ENCODE measurements at regions not wholly inside any gene's neighbourhood (a gene's known extent, or its start where the extent isn't known, plus 50 kb on each side); places are given as distances from the start of the nearest gene placed in this dataset.

- no peak for DNase-seq
These were observed 1465.0 kb downstream of the TBC1D22A start for GRCh38 chr22:48227341-48228018.

GRCh38 chr22:48226026-48227013 is 1463.9 kb downstream of the TBC1D22A start:
- DNase-seq: no peak

DNA sequence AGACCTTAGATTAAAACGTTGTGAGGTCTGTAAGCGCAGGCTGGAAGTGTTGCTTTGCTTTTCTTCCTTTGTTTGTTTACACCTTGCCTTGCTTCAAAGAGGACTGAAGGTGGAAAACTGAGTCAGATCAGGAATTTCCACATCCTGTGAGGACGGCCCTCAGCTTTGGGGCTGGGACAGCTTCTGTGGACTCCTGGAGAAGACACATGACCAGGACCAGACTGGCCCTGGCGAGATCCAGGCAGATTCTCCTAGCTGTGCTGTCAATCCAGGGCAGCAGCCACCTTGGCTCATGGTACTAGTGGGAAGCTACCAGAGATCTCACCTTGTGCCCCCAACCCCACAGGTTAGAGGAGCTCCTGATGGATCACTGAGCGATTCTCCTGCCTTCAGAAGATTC is 1461.9 kb downstream of the TBC1D22A start:
- no peak for DNase-seq

- no peak for DNase-seq
These were observed 1461.2 kb downstream of the TBC1D22A start for GRCh38 chr22:48223488-48224190.

GRCh38 chr22:48222742-48223487 is 1460.5 kb downstream of the TBC1D22A start:
- no peak for DNase-seq

- DNase-seq: no peak
These were observed 1456.5 kb downstream of the TBC1D22A start for GRCh38 chr22:48218889-48219420.

- DNase-seq: no peak
These were observed 1455.1 kb downstream of the TBC1D22A start for GRCh38 chr22:48217596-48217995.

GRCh38 chr22:48212727-48213126 is 1450.3 kb downstream of the TBC1D22A start:
- no peak for DNase-seq

DNA sequence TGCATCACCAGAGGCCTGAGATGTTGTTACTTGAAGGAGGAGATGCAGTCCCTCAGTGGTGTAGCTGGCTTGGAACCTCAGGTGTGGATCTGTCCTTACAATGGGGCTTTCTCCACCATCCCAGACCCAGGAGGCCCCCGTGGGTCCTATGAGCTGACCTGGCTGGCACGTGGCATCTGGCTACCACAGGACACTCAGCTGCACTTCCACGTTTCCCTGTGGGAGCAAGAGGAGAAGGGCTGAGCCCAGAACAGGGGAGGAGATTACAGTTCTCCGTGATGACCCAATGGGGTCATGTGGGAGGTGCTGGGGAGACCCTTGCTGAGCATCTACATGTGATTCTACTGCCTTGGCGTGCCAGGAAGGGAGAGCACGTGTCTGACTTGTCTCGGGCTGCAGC is 1448.4 kb downstream of the TBC1D22A start:
- DNase-seq: no peak

DNA sequence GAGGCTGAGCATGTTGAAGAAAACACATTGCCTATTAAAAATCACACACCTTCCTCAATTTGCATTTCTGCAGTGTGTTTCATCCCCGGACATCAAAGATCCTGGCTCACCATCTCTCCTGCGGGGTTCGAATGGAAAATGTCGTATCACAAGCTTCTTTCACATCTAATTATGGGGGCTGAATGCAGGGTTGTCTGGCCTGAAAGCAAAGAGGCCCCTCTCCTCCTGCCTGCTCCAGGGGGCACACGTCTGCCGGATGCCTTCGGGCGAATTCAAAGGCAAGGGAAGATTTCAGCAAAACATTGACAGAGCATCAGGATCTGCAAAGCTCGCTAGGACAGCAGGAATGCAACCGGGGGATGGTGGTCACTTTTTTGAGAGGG is 1447.7 kb downstream of the TBC1D22A start:
- DNase-seq: no peak

GRCh38 chr22:48209473-48210197 is 1447.2 kb downstream of the TBC1D22A start:
- no peak for DNase-seq

DNA sequence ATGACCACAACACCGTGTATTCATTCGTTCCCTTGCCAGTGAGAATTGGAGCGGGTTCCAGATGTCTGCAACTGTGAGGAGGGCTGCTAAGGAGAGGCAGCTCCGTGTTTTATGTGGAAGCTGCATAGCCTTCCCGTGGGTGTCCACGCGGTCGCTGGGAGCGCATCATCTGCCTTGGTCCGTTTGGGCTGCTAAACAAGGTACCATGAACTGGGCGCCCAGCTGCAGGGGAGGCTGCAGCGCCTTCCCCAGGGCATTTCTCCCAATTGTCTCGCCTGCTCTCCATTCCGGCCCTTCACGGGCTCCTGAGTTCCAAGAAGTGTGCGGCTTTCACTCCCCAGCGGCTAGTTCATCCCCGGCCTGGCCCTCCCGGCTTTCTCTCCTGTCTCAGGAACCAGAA is 1446.4 kb downstream of the TBC1D22A start:
- no peak for DNase-seq

DNA sequence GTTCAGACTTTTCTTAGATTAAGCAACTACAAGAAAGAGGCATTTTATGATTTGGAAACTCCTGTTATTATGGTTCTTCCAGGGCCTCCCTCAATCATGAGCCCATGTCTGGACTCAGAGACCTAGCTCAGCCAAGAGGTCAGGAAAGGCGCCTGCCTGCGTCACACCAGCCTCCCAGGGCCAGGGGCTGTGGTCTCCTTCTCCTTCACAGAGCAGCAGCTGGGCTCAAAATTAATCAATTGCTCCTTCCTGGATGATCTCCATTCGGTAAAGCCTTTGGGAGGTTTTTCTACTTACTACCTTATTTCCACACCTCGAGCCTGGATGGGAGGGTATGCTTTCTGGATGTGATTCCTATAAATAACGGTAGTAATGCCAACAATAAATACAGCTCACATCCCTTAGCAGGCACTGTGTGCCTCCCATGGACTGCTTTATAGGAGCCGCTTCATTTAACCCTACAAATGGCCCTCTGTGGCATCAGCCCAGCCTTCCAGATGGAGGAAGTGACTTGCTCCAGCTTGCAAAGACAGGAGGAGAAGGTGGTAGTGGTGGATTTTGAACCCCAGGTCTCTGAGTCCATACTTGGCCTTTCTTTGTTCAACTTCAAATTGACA is 1445.6 kb downstream of the TBC1D22A start:
- DNase-seq: no peak

DNA sequence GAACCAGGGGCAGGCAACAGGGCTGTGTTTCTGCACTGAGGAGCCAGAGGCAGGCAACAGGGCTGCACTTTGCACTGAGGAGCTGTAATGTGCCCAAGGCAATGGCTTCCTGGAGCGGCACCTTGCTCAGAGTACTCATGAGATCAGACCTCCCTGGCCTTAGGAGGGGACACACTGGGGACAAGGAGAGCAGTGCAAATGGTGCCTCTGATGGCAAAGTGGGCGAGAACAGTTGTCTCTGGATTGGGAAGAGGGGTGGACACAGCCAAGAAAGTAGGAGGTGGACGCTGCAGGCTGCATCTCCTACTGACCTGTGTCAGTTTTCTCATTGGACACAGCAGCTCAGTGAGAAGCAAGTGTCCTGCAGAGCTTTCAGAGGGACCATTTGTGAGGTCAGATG is 1443.3 kb downstream of the TBC1D22A start:
- DNase-seq: no peak

GRCh38 chr22:48205161-48205560 is 1442.7 kb downstream of the TBC1D22A start:
- no peak for DNase-seq

GRCh38 chr22:48204296-48204695 is 1441.8 kb downstream of the TBC1D22A start:
- no peak for DNase-seq

GRCh38 chr22:48199667-48200066 is 1437.2 kb downstream of the TBC1D22A start:
- no peak for DNase-seq

- no peak for DNase-seq
These were observed 1436.3 kb downstream of the TBC1D22A start for GRCh38 chr22:48198489-48199459.

DNA sequence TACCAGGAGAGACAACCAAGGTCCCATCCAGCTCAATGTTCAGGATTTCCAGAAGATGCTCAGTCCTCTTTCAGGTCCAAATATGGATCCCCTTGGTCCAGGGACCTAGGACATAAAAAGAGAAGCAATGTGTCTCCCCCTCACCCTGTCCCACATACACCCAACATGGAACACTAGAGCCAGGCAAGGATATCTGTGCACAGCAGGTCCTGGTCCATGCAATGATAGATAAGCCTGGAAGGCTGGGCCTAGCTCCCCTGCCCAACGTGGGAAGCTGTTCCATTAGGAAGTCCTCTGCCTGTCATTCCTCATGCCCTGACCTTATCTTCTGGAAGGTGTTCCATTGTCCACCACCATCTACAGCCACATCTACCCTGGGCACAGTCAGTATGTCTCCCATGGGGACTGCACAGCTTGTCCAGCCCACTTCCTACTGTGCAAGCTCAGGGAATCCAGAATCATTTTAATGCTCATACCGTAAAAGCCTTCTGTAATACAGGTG is 1434.8 kb downstream of the TBC1D22A start:
- DNase-seq: no peak

DNA sequence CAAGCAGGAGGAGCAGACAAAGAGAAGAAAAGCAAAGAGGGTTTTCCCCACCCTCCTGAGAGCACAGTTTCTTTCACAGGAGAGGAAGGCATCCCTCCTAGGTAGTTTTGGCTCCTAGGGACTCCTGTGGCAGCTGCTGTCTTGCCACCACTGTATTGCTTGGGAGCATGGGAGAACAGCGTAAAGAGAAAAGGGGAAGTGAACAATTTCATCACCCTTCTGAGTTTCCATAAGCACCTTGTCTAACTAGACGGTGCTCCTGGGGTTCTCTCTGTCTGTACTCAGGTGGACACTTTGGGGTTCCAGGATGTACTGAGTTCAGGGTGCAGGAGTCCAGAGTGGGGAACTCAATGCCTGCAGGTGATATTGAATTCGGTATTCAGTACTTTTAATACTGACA is 1430.5 kb downstream of the TBC1D22A start:
- no peak for DNase-seq

All from GOT3 (cell line).